HG02759 (cell line): ENCODE measurements at regions not wholly inside any gene's neighbourhood (a gene's known extent, or its start where the extent isn't known, plus 50 kb on each side); places are given as distances from the start of the nearest gene placed in this dataset.

Source experiments
- ATAC-seq: cut with Tn5 transposase; IDR thresholded peaks from one replicate; pipeline ENCODE4 v1.9.1; 2021; ENCODE audit warnings: mild to moderate bottlenecking, moderate library complexity; ENCODE audit not compliant: unreplicated experiment

DNA sequence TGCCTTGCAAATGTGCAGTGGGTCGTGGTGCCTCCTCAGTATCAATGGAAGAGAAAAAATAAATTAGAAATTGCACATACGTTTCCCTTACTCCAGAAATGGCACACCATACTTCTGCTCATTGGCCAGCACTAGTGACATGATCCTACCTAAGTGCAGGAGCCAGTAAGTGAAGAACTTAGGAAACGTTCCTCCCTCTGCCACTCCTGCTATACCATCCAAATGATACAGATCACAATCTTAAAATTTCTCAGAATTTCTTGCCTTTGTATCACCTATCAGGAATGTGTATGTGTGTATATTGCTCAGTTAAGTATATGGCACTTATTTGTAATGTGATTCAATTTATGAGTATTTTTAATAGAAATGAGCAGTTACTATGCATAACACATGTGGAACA is 237.0 kb upstream of the UBE2E3 start:
- ATAC-seq: no peak

DNA sequence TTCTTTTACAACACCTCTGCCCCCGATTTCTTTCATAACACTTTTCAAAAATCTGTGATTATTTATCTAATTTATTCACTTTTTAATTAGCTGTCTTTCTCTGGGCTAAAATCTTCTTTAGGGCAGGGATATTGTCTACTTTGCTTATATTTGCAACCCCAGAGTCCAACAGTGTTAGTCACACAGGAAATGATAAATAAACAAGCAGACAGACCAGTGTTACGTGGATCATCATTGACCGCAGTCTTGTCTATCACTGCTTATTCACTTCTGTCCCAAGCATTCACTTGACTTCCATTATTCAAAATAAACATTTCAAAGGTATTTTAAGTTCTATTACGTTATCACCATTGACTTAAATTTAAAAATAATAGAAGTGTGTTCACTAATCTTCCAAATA is 237.6 kb upstream of the UBE2E3 start:
- ATAC-seq: no peak

DNA sequence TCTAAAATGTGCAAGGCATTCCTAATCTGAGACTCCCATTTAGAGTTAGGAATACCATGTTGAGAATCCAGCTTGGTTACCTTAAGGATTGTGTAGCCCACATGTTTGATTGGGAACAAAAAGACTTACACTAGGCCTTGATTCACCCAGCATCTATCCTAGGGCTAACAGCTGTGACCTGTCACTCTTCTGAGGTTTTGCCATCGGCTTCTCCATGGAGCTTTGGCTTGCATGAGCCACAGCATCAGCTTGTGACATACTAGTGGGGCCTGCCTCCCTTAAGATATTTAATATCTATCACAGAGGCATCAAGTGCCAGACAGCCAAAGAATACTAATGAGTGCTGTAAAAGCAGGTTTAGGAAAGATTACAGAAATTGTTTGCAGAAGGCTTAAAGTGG is 241.3 kb upstream of the UBE2E3 start:
- ATAC-seq: no peak

DNA sequence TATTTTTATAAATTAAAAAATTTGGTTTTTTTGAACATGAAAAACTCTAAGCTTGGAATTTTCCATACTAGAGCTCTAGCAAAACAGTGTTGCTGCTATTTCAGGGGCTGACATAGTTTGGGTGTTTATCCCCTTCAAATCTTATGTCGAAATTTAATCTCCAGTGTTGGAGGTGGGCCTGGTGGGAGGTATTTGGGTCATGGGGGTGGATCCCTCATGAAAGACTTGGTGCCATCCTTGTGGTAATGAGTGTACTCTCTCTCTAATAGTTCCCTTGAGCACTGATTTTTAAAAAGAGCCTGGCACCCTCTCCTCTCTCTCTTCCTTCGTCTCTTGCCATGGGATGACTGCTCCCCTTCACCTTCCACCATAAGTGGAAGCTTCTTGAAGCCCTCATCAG is 244.6 kb upstream of the UBE2E3 start:
- ATAC-seq: no peak

DNA sequence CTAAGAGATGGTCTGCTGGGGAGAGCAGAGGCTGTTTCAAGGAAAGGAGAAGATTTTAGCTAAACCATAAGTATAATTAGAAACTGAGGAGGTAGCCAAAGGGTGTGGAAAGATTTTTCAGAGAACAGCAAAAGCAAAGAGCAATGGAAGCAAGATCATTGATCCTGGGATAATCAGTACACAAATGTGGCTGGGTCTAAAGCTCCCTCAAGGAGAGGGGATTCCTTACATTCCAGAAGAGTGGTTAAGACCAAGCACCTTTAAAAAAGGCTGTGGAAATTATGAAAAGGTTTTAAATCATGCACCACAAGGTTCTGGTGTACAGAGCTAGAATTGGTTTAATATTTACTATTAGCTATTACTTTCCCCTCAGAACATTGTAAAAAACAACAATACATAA is 246.0 kb upstream of the UBE2E3 start:
- ATAC-seq: no peak

DNA sequence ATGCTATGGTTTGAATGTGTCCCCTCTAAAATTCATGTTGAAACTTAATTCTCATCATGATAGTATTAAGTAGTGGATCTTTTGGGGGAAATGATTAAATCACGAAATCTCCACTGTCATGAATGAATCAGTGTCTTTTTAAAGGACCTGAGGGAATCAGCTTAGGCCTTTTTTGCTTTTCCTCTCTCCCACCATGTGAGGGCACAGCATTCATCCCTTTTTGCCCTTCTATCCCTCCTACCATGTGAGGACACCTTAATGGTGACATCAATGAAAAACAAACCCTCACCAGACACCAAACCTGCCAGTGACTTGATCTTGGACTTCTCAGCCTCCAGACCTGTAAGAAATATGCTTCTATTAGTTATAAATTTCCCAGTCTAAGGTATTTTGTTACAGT is 247.1 kb upstream of the UBE2E3 start:
- ATAC-seq: no peak

DNA sequence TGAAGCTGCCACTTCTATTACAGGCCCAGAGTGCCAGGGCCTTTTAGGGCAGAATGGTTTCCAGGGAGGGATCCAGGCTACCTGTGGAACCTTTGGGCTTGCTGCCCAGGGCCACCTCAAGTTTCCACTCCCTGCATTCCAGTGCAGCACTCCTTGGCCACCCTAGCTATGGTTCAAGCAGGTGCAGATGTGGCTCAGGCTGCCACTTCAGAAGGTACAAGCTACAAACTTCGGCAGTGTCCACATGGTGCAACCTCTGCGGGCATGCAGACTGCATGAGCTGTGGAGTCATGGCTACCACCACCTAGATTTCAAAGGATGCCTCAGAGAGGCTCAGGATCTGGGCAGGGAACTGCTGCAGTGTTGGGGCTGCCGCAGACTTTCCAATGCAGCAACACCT is 248.1 kb upstream of the UBE2E3 start:
- ATAC-seq: no peak

DNA sequence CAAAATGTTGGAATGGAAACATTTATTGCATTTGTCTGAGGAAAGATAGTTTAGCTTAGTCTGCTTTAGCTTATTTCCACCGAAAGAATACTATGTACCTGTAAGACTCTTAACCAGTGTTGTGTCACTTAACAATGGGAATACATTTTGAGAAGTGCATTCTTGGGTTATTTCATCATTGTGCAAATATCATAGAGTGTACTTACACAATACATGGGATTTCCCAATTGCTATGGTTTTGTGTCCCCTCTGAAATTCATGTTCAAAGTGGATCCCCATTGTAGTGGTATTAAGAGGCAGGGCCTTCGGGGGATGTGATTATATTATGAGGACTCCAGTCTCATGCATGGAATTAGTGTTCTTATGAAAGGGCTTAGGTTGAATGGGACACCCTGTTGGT is 249.4 kb upstream of the UBE2E3 start:
- no peak for ATAC-seq

DNA sequence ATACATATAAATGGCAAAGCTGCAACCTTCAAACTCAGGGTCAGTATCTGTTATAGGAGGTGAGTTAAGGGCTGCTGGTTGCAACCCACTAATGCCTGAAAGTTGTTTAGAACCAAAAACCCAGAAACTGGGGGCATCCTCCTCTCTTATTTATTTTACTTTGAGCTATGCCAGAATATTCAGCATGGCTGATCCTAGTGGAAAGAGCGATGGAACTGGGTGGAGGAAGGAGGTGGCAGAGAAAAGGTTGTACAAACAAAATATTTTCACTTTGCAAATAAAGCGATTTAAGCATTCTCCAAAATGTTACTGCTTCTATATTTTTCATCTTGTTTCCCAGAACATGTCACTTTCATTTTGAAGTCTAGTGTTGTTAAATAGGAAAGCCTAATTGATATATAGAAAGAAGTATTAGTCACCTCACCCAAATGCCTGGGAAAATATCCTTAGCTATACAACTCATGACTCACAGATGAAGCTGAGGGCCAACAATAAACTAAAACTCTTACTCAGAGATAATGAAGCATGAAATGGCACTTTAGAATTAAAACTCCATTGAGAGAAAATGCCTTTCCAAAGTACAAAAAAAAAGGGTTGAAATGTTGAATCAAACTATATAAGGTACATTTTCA is 251.4 kb upstream of the UBE2E3 start:
- ATAC-seq: no peak

DNA sequence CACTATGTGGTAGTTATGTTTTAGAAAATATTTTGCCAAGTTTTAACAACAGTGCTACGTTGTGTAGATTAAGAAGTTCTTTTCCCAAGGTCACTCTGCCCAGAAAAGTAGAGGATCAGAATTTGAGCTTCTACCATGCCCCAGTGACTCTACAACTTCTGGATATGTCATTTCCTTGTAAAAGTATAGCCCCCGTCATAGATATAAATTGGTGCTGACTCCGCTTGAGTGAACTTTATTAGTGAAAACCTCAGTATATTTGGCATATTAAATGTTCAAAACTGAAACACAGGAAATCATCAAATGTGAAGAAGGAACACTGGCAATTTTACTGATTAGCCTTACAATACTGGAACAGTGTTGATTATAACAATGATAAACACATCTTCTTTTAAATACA is 256.7 kb upstream of the UBE2E3 start:
- ATAC-seq: no peak

DNA sequence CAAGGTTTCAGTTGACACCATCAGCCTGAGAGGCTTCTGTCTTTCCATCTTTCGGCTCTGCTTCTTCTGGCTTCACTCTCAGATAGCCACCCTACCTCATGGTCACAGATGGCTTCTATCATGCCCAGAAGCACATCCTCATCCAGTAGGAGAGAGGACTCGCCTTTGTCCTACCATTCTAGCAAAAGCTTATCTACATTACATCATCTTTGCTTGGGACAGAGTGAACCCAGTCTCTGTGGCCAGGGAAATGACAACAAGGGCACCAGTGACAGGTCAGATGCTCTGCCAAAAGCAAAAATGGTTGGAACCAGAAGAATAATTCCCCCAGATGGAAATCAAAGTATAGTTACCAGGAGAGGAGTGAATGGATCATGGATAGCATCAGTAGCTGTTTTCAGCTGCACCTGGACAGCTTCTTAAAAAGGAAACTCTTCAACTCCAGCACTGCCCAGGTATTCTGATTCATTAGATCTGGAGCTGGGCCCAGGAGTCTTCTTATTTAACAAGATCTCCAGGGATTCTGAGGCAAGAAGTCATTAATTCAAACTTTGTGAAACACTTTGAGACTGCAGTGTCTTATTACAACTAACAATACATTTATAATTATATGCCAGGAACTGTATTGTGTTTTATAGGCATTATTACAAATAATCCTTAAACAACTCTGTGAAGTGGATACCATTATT is 257.7 kb upstream of the UBE2E3 start:
- ATAC-seq: no peak

DNA sequence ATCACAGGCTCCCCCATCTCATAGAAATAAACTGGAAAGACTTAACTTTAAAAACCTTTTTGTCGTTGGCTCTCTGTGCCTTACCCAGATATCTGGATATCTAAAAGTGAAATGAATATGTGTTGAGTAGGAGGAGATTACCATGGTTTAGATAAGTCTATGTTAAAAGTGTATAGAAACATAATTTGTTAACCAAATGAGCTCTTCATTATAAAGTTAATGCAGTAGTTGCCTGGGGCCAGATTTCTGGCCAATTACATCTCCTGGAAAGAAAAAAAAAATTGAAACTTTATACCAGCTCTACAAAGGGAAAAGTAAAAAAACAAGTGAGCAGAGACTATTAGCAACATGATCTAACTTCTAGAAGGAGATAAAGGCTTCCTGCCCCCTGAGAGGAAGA is 259.6 kb upstream of the UBE2E3 start:
- ATAC-seq: no peak

DNA sequence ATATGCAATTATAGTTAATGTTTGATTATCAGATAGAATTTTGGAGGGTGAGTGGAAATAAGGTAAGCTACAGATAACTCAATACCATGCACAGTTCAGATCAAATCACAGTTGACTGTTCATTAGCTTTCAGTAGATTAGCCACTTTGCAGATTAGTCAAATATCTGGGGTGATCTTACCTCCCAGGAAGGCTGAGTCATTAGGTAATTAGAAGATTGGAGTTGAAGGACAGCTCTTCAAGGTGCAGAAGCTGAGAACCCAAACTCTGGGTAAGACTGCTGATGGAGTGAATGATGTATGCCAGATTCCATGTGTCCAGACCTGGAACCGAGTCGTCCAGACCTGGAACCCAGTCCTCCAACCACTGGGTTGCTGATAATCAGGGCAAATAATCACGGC is 262.8 kb upstream of the UBE2E3 start:
- no peak for ATAC-seq

DNA sequence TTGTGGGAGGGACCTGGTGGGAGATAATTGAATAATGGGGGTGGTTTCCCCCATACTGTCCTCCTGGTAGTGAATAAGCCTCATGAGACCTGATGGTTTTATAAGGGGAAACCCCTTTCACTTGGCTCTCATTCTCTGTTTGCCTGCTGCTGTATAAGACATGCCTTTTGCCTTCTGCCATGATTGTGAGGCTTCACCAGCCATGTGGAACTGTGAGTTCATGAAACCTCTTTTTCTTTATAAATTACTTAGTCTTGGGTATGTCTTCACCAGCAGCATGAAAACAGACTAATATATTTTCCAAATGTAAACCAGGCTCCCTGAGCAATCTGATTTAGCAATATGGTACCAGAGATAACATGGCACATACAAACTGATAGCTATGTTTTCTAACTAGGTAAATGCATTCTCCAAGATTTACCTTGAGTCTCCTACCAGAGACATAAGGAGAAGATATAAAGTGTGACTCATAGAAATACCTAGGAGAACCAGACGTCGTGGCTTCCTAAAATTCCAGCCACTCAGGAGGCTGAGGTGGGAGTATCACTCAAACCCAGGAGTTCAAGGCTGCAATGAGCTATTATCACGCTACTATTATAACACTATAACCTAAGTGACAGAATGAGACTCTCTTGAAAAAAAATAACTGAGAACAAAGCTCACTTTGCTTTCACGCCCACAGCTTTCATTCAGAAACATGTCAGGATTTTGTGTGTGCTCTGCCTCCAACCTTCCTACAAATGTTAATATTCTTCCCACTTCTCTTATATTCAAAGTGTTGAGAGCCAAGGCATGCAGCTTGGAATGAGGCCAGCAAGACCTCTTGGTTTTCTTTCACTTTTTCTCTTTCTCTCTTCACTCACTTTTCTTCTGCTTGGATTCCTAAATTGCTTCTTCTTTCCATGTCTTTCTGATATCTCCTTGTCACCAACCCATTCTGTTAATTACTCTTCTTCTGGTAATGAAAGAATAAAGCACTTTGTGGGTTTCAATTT is 263.9 kb upstream of the UBE2E3 start:
- no peak for ATAC-seq

DNA sequence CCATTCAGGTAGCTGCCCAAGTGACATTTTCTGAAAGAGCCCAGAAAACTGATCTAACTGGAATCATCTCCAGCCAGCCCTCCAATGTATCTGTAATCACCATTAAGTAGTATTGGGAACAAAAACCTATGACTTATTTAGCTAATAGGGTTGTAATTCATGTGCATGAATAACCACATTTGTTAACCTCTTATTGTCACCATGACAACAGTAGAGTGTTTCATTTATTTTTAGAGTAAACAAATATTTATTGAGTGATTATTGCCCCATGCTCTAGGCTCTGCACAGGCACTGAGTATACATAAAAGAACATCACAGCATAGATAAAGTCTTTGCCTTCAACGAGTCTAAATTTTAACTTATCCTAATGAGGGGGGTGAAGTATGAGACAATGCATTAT is 265.4 kb upstream of the UBE2E3 start:
- ATAC-seq: no peak

DNA sequence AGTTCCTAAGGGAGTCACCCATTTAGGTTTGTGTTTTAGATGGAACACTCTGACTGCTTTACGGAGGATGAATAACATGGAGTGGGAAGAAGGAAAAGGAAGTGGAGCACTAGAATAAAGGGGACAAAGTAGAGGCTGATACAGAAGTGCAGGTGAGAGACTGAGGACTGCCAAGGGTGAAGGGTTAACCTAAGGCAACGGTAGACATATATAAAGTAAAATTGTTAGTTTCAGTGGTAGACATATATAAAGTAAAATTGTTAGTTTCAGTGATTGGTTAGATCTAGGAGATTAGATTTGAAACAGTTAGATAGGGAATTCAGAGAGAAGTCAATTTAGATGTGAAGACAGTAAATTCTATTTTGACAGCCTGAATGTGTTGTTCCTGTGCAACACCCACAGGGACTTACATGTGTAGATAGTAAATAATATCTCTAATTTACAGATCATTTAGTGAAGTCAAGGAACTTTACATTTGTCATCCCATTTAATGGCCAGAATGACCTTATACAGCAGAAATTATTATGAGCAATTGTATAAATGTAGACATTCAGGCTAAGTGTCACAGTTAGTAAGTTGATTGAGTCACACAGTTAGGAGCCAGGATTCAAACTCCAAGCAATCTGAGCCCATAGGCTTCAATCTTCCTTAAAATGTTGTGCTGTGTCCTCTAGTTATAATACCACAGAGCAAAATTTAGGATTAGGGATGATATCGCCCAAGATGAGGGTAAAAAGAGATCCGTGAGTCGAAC is 270.8 kb upstream of the UBE2E3 start:
- no peak for ATAC-seq

DNA sequence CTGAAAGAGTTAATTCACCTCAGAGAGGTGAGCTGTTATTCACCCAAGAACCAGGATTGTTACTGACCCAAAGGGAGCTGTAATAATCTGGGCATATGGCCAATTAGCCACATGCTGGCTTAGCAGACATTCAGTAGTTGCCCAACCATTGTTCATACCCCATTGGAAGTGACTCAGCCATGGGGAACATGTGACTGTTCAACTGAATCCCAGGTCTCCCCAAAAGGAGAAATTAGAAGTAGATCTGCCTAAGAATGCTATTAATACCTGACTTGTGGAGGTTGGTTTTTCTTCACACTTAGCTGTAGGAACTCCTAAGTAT is 272.6 kb upstream of the UBE2E3 start:
- no peak for ATAC-seq

DNA sequence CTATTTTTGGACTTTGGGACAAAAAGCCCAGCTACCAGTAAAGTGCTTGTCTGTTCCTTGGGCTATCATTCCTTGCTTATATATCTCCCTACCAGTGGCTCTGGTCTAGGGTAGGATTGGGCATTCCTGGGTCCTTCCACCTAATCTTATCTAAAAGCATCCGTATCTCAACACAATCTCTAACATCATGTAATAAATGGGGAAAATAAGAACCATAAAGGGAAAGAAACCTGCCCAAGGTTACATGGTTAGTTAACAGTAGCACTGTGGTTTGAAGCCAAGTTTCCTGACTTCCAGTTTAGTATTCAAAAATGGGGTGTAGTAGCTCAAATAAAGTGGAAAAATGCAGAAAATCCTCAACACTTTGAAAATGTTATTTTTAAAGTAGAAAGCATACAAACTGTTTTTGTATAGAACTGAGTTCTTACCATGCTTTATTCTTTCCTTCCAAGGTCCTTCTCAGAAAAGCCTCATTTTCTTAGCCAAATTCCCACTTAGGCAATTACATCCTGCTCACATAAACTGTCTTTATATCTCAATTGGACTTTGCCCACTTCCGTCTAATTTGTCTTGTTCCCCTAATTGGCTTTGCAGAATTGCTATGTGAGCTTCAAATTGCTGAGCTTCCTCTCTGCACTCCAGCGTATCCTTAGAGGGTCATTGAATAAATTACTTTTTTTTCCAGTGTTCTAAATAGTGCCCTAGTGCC is 273.1 kb upstream of the UBE2E3 start:
- ATAC-seq: no peak

DNA sequence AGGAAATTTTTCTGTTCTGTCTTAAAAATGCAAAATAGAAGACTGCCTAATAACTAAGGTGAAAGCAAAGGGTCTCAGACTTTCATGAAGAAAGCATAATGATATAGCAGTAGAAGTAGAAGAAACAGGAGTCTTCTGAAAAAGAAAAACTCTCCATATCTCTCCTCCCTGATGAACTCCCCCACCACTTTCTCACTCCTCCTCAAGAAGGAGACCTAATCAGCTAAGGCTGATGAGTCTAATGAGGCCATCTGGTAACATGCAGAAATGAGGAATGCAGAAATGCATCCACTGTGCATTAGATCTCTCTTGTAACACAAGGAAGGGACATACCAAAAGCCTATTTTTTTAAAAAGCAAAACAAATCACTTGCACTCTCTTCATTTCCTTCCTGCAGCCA is 273.7 kb upstream of the UBE2E3 start:
- ATAC-seq: no peak

DNA sequence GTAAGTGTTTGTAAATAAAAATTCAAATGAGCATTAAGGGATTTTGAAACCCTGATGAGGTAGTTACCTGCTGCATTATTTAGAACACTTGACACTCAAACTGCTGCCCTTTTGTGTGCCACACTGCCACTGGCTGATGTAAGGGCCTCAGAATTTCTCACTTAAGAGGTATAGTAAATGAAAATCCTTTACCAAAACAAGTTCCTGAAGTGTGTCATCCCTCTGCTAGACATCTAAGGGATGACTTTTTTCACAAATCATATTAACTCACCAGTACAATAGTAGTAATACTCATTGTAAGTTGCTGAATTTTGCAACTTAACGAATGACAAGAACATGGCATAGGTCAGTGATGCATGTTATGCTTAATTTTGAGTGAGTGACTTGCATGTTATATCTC is 274.9 kb upstream of the UBE2E3 start:
- no peak for ATAC-seq

DNA sequence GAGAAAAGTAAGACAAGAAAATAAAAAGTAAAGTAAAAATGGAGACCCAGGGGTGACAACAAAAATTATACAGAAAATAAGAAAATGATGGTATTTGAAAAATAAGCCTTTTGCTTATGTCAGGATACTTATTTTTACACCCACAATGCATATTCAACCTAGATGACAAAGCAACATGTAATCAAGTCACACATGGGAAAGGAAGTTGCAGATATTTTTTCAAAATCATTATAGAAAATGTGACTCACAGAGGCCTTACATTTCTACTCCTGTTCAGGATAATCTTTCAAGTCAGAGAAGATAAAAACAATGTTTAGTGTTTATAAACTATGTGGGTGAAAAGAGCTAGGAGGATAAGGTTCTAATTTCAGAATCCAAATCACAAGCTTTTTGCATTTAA is 275.3 kb upstream of the UBE2E3 start:
- ATAC-seq: no peak
